ENCODE measurements at regions not wholly inside any gene's neighbourhood (a gene's known extent, or its start where the extent isn't known, plus 50 kb on each side); places are given as distances from the start of the nearest gene placed in this dataset.

DNA sequence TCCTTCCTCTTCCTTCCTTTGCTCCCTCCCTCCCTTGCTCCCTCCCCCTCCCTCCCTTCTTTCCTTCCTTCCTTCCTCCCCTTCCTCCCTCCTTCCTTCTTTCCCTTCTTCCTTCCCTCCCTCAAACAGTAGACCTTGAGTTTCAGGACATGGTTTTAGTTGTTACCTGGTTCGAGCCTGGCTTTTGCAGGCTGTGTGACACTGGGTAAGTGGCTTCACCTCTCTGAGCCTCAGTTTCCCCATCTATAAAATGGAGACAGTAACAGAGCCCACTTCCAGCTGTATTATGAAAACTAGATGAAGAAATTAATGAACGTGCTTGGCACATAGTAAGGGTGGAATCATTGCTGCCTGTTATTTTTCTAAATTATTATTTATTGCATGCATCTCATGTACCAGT, 171.0 kb upstream of the LHX5 start:
- H3K36me3 ChIP-seq, result no peaks in the 10 kb centered on the region
- no peak overlapping the region for H3K4me3 ChIP-seq
- peaks cover 72% of the 10 kb centered on the region for H3K27me3 ChIP-seq
- no peak for DNase-seq (ENCODE audit: low spot score in 2 of 2)
- TF ChIP-seq, protein P1, sequence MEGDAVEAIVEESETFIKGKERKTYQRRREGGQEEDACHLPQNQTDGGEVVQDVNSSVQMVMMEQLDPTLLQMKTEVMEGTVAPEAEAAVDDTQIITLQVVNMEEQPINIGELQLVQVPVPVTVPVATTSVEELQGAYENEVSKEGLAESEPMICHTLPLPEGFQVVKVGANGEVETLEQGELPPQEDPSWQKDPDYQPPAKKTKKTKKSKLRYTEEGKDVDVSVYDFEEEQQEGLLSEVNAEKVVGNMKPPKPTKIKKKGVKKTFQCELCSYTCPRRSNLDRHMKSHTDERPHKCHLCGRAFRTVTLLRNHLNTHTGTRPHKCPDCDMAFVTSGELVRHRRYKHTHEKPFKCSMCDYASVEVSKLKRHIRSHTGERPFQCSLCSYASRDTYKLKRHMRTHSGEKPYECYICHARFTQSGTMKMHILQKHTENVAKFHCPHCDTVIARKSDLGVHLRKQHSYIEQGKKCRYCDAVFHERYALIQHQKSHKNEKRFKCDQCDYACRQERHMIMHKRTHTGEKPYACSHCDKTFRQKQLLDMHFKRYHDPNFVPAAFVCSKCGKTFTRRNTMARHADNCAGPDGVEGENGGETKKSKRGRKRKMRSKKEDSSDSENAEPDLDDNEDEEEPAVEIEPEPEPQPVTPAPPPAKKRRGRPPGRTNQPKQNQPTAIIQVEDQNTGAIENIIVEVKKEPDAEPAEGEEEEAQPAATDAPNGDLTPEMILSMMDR (IDR thresholded peaks at IDR 0.05), result no peak
- TF ChIP-seq EP300 (IDR thresholded peaks at IDR 0.05), result no peak
- TF ChIP-seq POLR2A (IDR thresholded peaks at IDR 0.05), result no peak
- no peak for TF ChIP-seq POLR2AphosphoS5 (IDR thresholded peaks at IDR 0.05)
- WGBS, result 68% methylated on average over 2 of the region's 2 CpGs
- no peaks in the 10 kb centered on the region for H3K9me3 ChIP-seq
- no peak overlapping the region for H3K27ac ChIP-seq
- H3K4me1 ChIP-seq, result peaks cover 8% of the 10 kb centered on the region

DNA sequence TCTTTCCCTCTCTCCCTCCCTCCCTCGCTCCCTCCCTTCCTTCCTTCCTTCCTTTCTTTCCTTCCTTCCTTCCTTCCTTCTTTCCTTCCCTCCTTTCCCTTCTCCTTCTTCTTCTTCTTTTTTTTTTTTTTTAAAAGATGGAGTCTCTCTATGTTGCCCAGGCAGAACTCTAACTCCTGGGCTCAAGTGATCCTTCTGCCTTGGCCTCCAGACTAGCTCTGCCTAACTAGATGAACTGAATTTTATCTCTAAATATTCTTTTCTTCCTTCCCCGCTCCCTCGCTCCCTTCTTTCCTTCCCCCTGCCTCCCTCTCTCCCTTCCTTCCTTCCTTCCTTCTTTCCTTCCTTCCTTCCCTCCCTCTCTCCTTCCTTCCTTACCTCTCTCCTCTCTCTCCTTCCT, 170.5 kb upstream of the LHX5 start:
- Histone ChIP-seq H3K4me1 (peaks cover 8% of the 10 kb centered on the region), H3K27me3 (peaks cover 77% of the 10 kb centered on the region), H3K9me3 (no peaks in the 10 kb centered on the region), H3K36me3 (no peaks in the 10 kb centered on the region), H3K27ac (no peak overlapping the region), H3K4me3 (no peak overlapping the region)
- DNase-seq (ENCODE audit: low spot score in 2 of 2), result no peak
- TF ChIP-seq EP300 (IDR thresholded peaks at IDR 0.05), result no peak
- no peak for TF ChIP-seq POLR2AphosphoS5 (IDR thresholded peaks at IDR 0.05)
- TF ChIP-seq, protein P1 (IDR thresholded peaks at IDR 0.05), result no peak
- no peak for TF ChIP-seq POLR2A (IDR thresholded peaks at IDR 0.05)
- 93% methylated on average over 3 of the region's 3 CpGs for WGBS

DNA sequence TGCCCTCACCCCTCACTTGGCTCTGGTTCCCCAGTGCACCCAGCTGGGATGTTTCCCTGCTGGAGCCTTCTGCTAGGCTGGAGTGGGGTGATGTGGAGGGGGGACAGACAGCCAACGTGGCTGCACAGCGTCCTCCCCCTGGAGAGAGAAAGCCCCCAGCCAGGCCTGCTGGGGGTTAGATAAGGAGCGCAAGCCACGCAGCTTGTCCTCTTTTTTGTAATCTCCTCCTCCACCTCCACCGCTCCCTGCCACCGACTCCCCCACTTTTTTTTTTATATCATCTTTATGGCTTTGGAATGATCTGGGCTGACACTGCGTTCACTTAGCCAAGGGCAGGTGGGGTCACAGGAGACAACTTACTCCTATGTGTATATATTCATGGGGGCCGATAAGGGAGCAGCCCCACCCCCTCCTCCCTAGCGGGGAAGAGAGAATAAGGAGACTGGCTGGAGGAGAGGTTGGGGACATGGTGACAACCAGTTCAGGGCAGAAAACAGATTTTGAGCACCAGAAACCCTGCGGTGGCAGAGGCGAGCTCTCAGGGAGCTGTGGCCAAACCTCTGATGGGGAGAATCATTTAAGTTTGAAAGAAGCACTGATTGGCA, 169.9 kb upstream of the LHX5 start:
- 31% methylated on average over 11 of the region's 11 CpGs for WGBS
- H3K27me3 ChIP-seq, result peaks cover 83% of the 10 kb centered on the region
- TF ChIP-seq EP300 (IDR thresholded peaks at IDR 0.05), result no peak
- no peak for TF ChIP-seq POLR2AphosphoS5 (IDR thresholded peaks at IDR 0.05)
- TF ChIP-seq POLR2A (IDR thresholded peaks at IDR 0.05), result no peak
- TF ChIP-seq, protein P1 (IDR thresholded peaks at IDR 0.05), result no peak
- no peaks in the 10 kb centered on the region for H3K9me3 ChIP-seq
- peaks cover 8% of the 10 kb centered on the region for H3K4me1 ChIP-seq
- no peak overlapping the region for H3K4me3 ChIP-seq
- H3K27ac ChIP-seq, result no peak overlapping the region
- no peaks in the 10 kb centered on the region for H3K36me3 ChIP-seq
- no peak for DNase-seq (ENCODE audit: low spot score in 2 of 2)

DNA sequence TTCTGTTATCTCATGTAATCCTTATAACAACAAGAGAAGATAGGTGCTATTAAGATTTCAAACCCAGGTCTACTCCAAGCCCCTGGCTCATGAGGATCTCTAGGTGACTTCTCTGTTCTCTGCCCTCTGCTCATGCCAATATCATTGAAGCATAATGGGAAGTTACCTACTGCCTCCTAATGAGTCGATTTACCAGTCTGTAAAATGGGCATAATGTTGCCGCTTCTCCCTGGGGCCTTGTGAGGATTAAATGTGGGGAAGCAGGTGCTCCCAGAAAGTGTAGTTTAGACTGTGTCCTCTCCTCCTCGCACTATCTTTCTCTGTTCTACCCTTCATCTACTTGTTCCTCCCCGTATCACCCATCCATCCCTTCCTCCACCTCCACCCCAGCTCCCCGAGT, 169.2 kb upstream of the LHX5 start:
- DNase-seq (ENCODE audit: low spot score in 2 of 2), result no peak
- Histone ChIP-seq H3K27ac (no peak overlapping the region), H3K36me3 (no peaks in the 10 kb centered on the region), H3K4me1 (peaks cover 8% of the 10 kb centered on the region), H3K9me3 (no peaks in the 10 kb centered on the region), H3K4me3 (no peak overlapping the region), H3K27me3 (peaks cover 84% of the 10 kb centered on the region)
- WGBS, result 68% methylated on average over 5 of the region's 5 CpGs
- TF ChIP-seq EP300 (IDR thresholded peaks at IDR 0.05) (no peak), POLR2A (IDR thresholded peaks at IDR 0.05) (no peak), POLR2AphosphoS5 (IDR thresholded peaks at IDR 0.05) (no peak)
- TF ChIP-seq, protein P1 (IDR thresholded peaks at IDR 0.05), result no peak

DNA sequence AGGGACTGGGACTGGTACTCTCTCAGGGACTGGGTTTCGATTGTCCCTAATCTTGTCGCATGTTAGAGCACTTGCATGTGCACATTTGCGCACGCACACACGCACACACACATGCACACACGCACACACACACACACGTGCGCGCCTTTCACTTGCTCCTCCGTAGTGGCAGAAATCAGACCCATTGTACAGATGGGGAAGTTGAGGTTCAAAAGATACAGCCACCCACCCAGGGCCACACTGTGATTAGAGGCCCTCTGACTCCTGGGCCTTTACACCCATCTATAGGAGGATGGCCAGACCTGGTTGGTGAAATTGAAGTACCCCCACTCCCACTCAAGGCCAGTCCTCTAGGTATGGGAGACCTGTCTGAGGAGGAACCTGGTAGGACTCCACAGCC, 167.8 kb upstream of the LHX5 start:
- WGBS, result 82% methylated on average over 10 of the region's 10 CpGs
- peaks cover 82% of the 10 kb centered on the region for H3K27me3 ChIP-seq
- DNase-seq (ENCODE audit: low spot score in 2 of 2), result no peak

More for the DNA sequence above, 167.8 kb upstream of the LHX5 start:
- TF ChIP-seq, protein P1 (IDR thresholded peaks at IDR 0.05), result no peak
- TF ChIP-seq POLR2AphosphoS5 (IDR thresholded peaks at IDR 0.05), result no peak
- no peak for TF ChIP-seq POLR2A (IDR thresholded peaks at IDR 0.05)
- TF ChIP-seq EP300 (IDR thresholded peaks at IDR 0.05), result no peak
- H3K4me1 ChIP-seq, result peaks cover 8% of the 10 kb centered on the region
- H3K9me3 ChIP-seq, result no peaks in the 10 kb centered on the region
- no peak overlapping the region for H3K27ac ChIP-seq
- H3K36me3 ChIP-seq, result no peaks in the 10 kb centered on the region
- no peak overlapping the region for H3K4me3 ChIP-seq
